GM13976 (cell line): ENCODE measurements at regions not wholly inside any gene's neighbourhood (a gene's known extent, or its start where the extent isn't known, plus 50 kb on each side); places are given as distances from the start of the nearest gene placed in this dataset.

Source experiments
- DNase-seq: peaks from one replicate; pipeline ENCODE4 v3.0.0; 2012; ENCODE audit warnings: low spot score
- CTCF ChIP-seq: IDR thresholded peaks from 2 replicates; pipeline ENCODE4 v1.5.1; 2012; ENCODE audit warnings: borderline replicate concordance, mild to moderate bottlenecking; ENCODE audit not compliant: insufficient read depth; ENCODE audit errors: extremely low read depth, missing control alignments, control extremely low read depth
- in situ Hi-C: fragments of 300-500 bp; cut with MboI; formaldehyde crosslinking; loops from one replicate; pipeline ENCODE4 v1.12.0; 2022; ENCODE audit warnings: low sequenced_read_pairs, mixed read lengths, inconsistent platforms; ENCODE audit not compliant: unreplicated experiment

- TF ChIP-seq CTCF = no peak
- no peak for DNase-seq
- in situ Hi-C loops = no loop called here
These were observed 119.5 kb downstream of the TBX19 start for GRCh38 chr1:168400139-168400538.

GRCh38 chr1:168397806-168398205 is 117.1 kb downstream of the TBX19 start:
- DNase-seq = no peak
- TF ChIP-seq CTCF = no peak
- in situ Hi-C loops = no loop called here

GRCh38 chr1:168396940-168397684 is 116.4 kb downstream of the TBX19 start:
- in situ Hi-C loops = no loop called here
- no peak for DNase-seq
- TF ChIP-seq CTCF = no peak

GRCh38 chr1:168396508-168396907 is 115.8 kb downstream of the TBX19 start:
- in situ Hi-C loops = no loop called here
- TF ChIP-seq CTCF = no peak
- no peak for DNase-seq

GRCh38 chr1:168394858-168395257 is 114.2 kb downstream of the TBX19 start:
- no peak for DNase-seq
- no peak for TF ChIP-seq CTCF
- in situ Hi-C loops = no loop called here

GRCh38 chr1:168392958-168393549 is 112.4 kb downstream of the TBX19 start:
- no peak for TF ChIP-seq CTCF
- in situ Hi-C loops = no loop called here
- no peak for DNase-seq
